GM23338 (cell line): ENCODE measurements at regions not wholly inside any gene's neighbourhood (a gene's known extent, or its start where the extent isn't known, plus 50 kb on each side); places are given as distances from the start of the nearest gene placed in this dataset.

ENCODE experiments used
- ATAC-seq: fragments of 200-7000 bp; cut with Tn5 transposase; 3 replicates; pipeline ENCODE4 v1.9.1; 2020
- DNase-seq: peaks from one replicate; pipeline ENCODE4 v3.0.0-alpha.2; 2015; ENCODE audit warnings: low spot score
- H2AFZ ChIP-seq: fragments of 200-600 bp; sonication (generic); 2 replicates; pipeline ENCODE4 v1.8.0; 2016; ENCODE audit warnings: antibody characterized with exemption, mild to moderate bottlenecking, moderate library complexity
- H3F3A ChIP-seq: fragments of 200-600 bp; sonication (generic); replicated peaks from 2 replicates; pipeline ENCODE4 v1.8.0; 2017; ENCODE audit warnings: antibody characterized with exemption, mixed run types, low read depth
- H3K27ac ChIP-seq: fragments of 200-600 bp; sonication (generic); 2 replicates; pipeline ENCODE4 v1.6.1; 2016; ENCODE audit warnings: low read depth
- H3K27me3 ChIP-seq: fragments of 200-600 bp; sonication (generic); 2 replicates; pipeline ENCODE4 v1.8.0; 2016; ENCODE audit warnings: mild to moderate bottlenecking, mixed run types, moderate library complexity; ENCODE audit not compliant: insufficient read depth
- H3K36me3 ChIP-seq: fragments of 200-600 bp; sonication (generic); 2 replicates; pipeline ENCODE4 v1.8.0; 2016; ENCODE audit warnings: mild to moderate bottlenecking; ENCODE audit not compliant: insufficient read depth
- H3K4me1 ChIP-seq: fragments of 200-600 bp; sonication (generic); 2 replicates; pipeline ENCODE4 v1.8.0; 2016; ENCODE audit warnings: mild to moderate bottlenecking, moderate library complexity; ENCODE audit not compliant: insufficient read depth
- H3K4me2 ChIP-seq: fragments of 200-600 bp; sonication (generic); 2 replicates; pipeline ENCODE4 v1.7.1; 2017; ENCODE audit warnings: mixed run types
- H3K4me3 ChIP-seq: fragments of 200-600 bp; sonication (generic); 2 replicates; pipeline ENCODE4 v1.6.1; 2016; ENCODE audit warnings: mixed run types
- H3K79me2 ChIP-seq: fragments of 200-600 bp; sonication (generic); replicated peaks from 2 replicates; pipeline ENCODE4 v1.8.0; 2017; ENCODE audit warnings: mild to moderate bottlenecking; ENCODE audit not compliant: insufficient read depth
- H3K9me2 ChIP-seq: fragments of 200-600 bp; sonication (generic); 2 replicates; pipeline ENCODE4 v1.8.0; 2017; ENCODE audit not compliant: insufficient read depth
- H4K20me1 ChIP-seq: fragments of 200-600 bp; sonication (generic); replicated peaks from 2 replicates; pipeline ENCODE4 v1.8.0; 2017; ENCODE audit warnings: mild to moderate bottlenecking; ENCODE audit not compliant: insufficient read depth
- H3K27ac Mint-ChIP-seq: 2 replicates; pipeline ENCODE4 v1.8.0; 2020; ENCODE audit warnings: inconsistent platforms, mild to moderate bottlenecking, moderate library complexity, mixed read lengths
- H3K27me3 Mint-ChIP-seq: 3 replicates; pipeline ENCODE4 v1.8.0; 2022; ENCODE audit warnings: low read depth, mild to moderate bottlenecking, moderate library complexity, mixed read lengths, inconsistent platforms; ENCODE audit not compliant: insufficient read depth, poor library complexity
- H3K36me3 Mint-ChIP-seq: 3 replicates; pipeline ENCODE4 v1.8.0; 2021; ENCODE audit warnings: low read depth, mild to moderate bottlenecking, inconsistent platforms, moderate library complexity, mixed read lengths
- H3K4me1 Mint-ChIP-seq: 3 replicates; pipeline ENCODE4 v1.8.0; 2020; ENCODE audit warnings: mild to moderate bottlenecking, inconsistent platforms, mixed read lengths
- H3K4me3 Mint-ChIP-seq: 3 replicates; pipeline ENCODE4 v1.8.0; 2021; ENCODE audit warnings: moderate library complexity, mild to moderate bottlenecking, inconsistent platforms, mixed read lengths
- H3K9me3 Mint-ChIP-seq: 3 replicates; pipeline ENCODE4 v1.8.0; 2020; ENCODE audit warnings: moderate library complexity, mild to moderate bottlenecking, inconsistent platforms, mixed read lengths
- CREB1 ChIP-seq: fragments of 250-450 bp; sonication (Bioruptor Pico); IDR thresholded peaks from 2 replicates; pipeline ENCODE4 v1.5.0; 2020; ENCODE audit warnings: low read depth, mild to moderate bottlenecking, moderate library complexity
- CTCF ChIP-seq, 2 experiments: fragments of 200-600 bp in 1 of 2; sonication (generic) in 1 of 2; conservative IDR thresholded peaks; 2 replicates each; pipeline versions ENCODE4 v1.5.1 to v1.6.1; 2016 to 2017; ENCODE audit warnings: antibody characterized with exemption in 2 of 2, low read depth in 2 of 2, mild to moderate bottlenecking in 2 of 2, moderate library complexity in 1 of 2
- ETS1 ChIP-seq: IDR thresholded peaks from 2 replicates; pipeline ENCODE4 v1.6.1; 2016; ENCODE audit warnings: antibody characterized with exemption
- EZH2 ChIP-seq: fragments of 200-600 bp; sonication (generic); IDR thresholded peaks from one replicate; pipeline ENCODE4 v1.8.0; 2017; ENCODE audit warnings: antibody characterized with exemption, mild to moderate bottlenecking, low read depth; ENCODE audit not compliant: unreplicated experiment
- EZH2phosphoT487 ChIP-seq: fragments of 200-600 bp; sonication (generic); IDR thresholded peaks from one replicate; pipeline ENCODE4 v1.8.1; 2018; ENCODE audit warnings: antibody characterized with exemption; ENCODE audit not compliant: unreplicated experiment
- POLR2AphosphoS5 ChIP-seq: IDR thresholded peaks from 2 replicates; pipeline ENCODE4 v1.6.1; 2016; ENCODE audit warnings: antibody characterized with exemption, low read depth
- ZNF114 ChIP-seq: fragments of 250-450 bp; sonication (Bioruptor Pico); IDR thresholded peaks from 2 replicates; pipeline ENCODE4 v1.5.0; 2020; ENCODE audit warnings: mild to moderate bottlenecking, moderate library complexity
- ZNF331 ChIP-seq: fragments of 250-450 bp; sonication (Bioruptor Pico); IDR thresholded peaks from 2 replicates; pipeline ENCODE4 v1.5.0; 2020; ENCODE audit warnings: low read depth, mild to moderate bottlenecking, moderate library complexity
- ZNF462 ChIP-seq: fragments of 250-450 bp; sonication (Bioruptor Pico); IDR thresholded peaks from 2 replicates; pipeline ENCODE4 v1.5.0; 2020; ENCODE audit warnings: mild to moderate bottlenecking, moderate library complexity

- no peaks in the 10 kb centered on the region for H3K4me1 ChIP-seq
- Mint-ChIP-seq H3K4me3 (no peak overlapping the region), H3K27ac (no peak overlapping the region), H3K36me3 (no peaks in the 10 kb centered on the region; the same call in 2 of the 3 replicates), H3K9me3 (no peaks in the 10 kb centered on the region), H3K27me3 (peaks cover 7% of the 10 kb centered on the region), H3K4me1 (no peaks in the 10 kb centered on the region; the same call in 2 of the 3 replicates)
- no peak overlapping the region for H2AFZ ChIP-seq
- no peak overlapping the region for H3K4me3 ChIP-seq
- no peak for DNase-seq
- no peak for TF ChIP-seq ZNF114 (CRISPR knock-in tag)
- no peak for TF ChIP-seq CTCF (conservative IDR thresholded peaks at IDR 0.05; ENCODE audit: low read depth in 2 of 2)
- TF ChIP-seq EZH2: no peak
- no peak for TF ChIP-seq ETS1
- TF ChIP-seq EZH2phosphoT487: no peak
- H3K27ac ChIP-seq: no peak overlapping the region
- no peaks in the 10 kb centered on the region for H3F3A ChIP-seq
- no peaks in the 10 kb centered on the region for H3K36me3 ChIP-seq
- ATAC-seq: no peak
- H4K20me1 ChIP-seq: no peaks in the 10 kb centered on the region
- 0 out of 2 replicates have a peak, but pooled peaks cover 5% of the 10 kb centered on the region for H3K9me2 ChIP-seq
- H3K79me2 ChIP-seq: no peaks in the 10 kb centered on the region
- no peaks in the 10 kb centered on the region for H3K27me3 ChIP-seq
- no peak overlapping the region for H3K4me2 ChIP-seq
Observed at GRCh38 chr5:61808909-61809308, 476.9 kb downstream of the ZSWIM6 start.

GRCh38 chr5:61809651-61810050 lies 477.6 kb downstream of the ZSWIM6 start:
- no peaks in the 10 kb centered on the region for H3K9me3 Mint-ChIP-seq
- Histone ChIP-seq H3K27ac (no peak overlapping the region), H3K4me2 (no peak overlapping the region), H2AFZ (no peak overlapping the region), H3K36me3 (no peaks in the 10 kb centered on the region), H3K9me2 (no peaks in the 10 kb centered on the region), H3K4me1 (no peaks in the 10 kb centered on the region), H3K4me3 (no peak overlapping the region), H4K20me1 (no peaks in the 10 kb centered on the region), H3K27me3 (no peaks in the 10 kb centered on the region), H3K79me2 (no peaks in the 10 kb centered on the region), H3F3A (no peaks in the 10 kb centered on the region)
- ATAC-seq (no peak), DNase-seq (no peak)
- no peak overlapping the region for H3K27ac Mint-ChIP-seq
- H3K36me3 Mint-ChIP-seq: no peaks in the 10 kb centered on the region; the same call in 2 of the 3 replicates
- H3K27me3 Mint-ChIP-seq: peaks cover 7% of the 10 kb centered on the region
- no peak overlapping the region for H3K4me3 Mint-ChIP-seq
- H3K4me1 Mint-ChIP-seq: no peaks in the 10 kb centered on the region; the same call in 2 of the 3 replicates
- TF ChIP-seq ZNF462 (CRISPR knock-in tag): no peak
- TF ChIP-seq EZH2: no peak
- no peak for TF ChIP-seq CREB1 (CRISPR knock-in tag)
- no peak for TF ChIP-seq POLR2AphosphoS5
- TF ChIP-seq CTCF (conservative IDR thresholded peaks at IDR 0.05; ENCODE audit: low read depth in 2 of 2): no peak
- no peak for TF ChIP-seq ZNF331 (CRISPR knock-in tag)
